HEK293 (cell line): ENCODE measurements at regions not wholly inside any gene's neighbourhood (a gene's known extent, or its start where the extent isn't known, plus 50 kb on each side); places are given as distances from the start of the nearest gene placed in this dataset.

Experiments
- CTCF ChIA-PET: fragments of 350-600 bp; formaldehyde crosslinking; extraction: SDS; loops from one replicate; lab custom pipeline; 2021; ENCODE audit warnings: antibody characterized with exemption; lab: Yijun Ruan, JAX
- POLR2A ChIA-PET: fragments of 300-600 bp; formaldehyde crosslinking; extraction: SDS; loops from one replicate; lab custom pipeline; 2020; ENCODE audit warnings: antibody characterized with exemption, inconsistent platforms; lab: Yijun Ruan, JAX
- H3K27ac ChIP-seq: fragments of 200-500 bp; sonication (Bioruptor generic); 2 replicates; pipeline ENCODE4 v1.5.1; 2014; ENCODE audit warnings: low read depth, low read length, control low read depth, inconsistent platforms; ENCODE audit errors: extremely low read depth
- H3K36me3 ChIP-seq, 2 experiments: fragments of 200-500 bp in 1 of 2; sonication (Bioruptor generic) in 1 of 2; 1 replicate in 1 of 2; 2 replicates in 1 of 2; pipeline ENCODE4 v1.5.1; 2014 to 2017; ENCODE audit warnings: inconsistent platforms in 2 of 2, low read length in 2 of 2; ENCODE audit not compliant: control insufficient read depth in 2 of 2, insufficient read depth in 1 of 2
- H3K4me1 ChIP-seq: fragments of 200-500 bp; sonication (Bioruptor generic); 2 replicates; pipeline ENCODE4 v1.5.1; 2014; ENCODE audit warnings: mild to moderate bottlenecking, low read length, inconsistent platforms; ENCODE audit not compliant: control insufficient read depth, insufficient read depth
- H3K4me3 ChIP-seq: 2 replicates; pipeline ENCODE4 v1.5.1; 2011; ENCODE audit warnings: low read depth, mild to moderate bottlenecking, control low read depth, low read length, moderate library complexity
- H3K9me3 ChIP-seq: fragments of 200-500 bp; sonication (Bioruptor generic); 2 replicates; pipeline ENCODE4 v1.5.1; 2014; ENCODE audit warnings: low read depth, low read length, inconsistent platforms; ENCODE audit not compliant: control insufficient read depth, insufficient read depth
- BCL11A ChIP-seq: fragments of 450-650 bp; formaldehyde crosslinking; IDR thresholded peaks from 2 replicates; pipeline ENCODE4 v1.5.1; 2016; ENCODE audit warnings: low read depth, missing biosample characterization, missing genetic modification characterization
- FEZF1 ChIP-seq: fragments of 450-650 bp; formaldehyde crosslinking; IDR thresholded peaks from 2 replicates; pipeline ENCODE4 v1.5.1; 2016; ENCODE audit warnings: missing biosample characterization, missing genetic modification characterization
- KLF16 ChIP-seq: fragments of 450-650 bp; formaldehyde crosslinking; IDR thresholded peaks from 2 replicates; pipeline ENCODE4 v1.5.1; 2017; ENCODE audit warnings: missing biosample characterization, missing genetic modification characterization
- MYNN ChIP-seq: fragments of 450-650 bp; formaldehyde crosslinking; IDR thresholded peaks from 2 replicates; pipeline ENCODE4 v1.5.1; 2016; ENCODE audit warnings: missing biosample characterization, missing genetic modification characterization, borderline replicate concordance
- REPIN1 ChIP-seq: fragments of 450-650 bp; formaldehyde crosslinking; IDR thresholded peaks from 2 replicates; pipeline ENCODE4 v1.5.1; 2017; ENCODE audit warnings: missing biosample characterization, missing genetic modification characterization, low read depth
- SP2 ChIP-seq: fragments of 450-650 bp; formaldehyde crosslinking; IDR thresholded peaks from 2 replicates; pipeline ENCODE4 v1.5.1; 2016; ENCODE audit warnings: missing biosample characterization, missing genetic modification characterization
- SP3 ChIP-seq: fragments of 450-650 bp; formaldehyde crosslinking; IDR thresholded peaks from 2 replicates; pipeline ENCODE4 v1.5.1; 2016; ENCODE audit warnings: missing biosample characterization, missing genetic modification characterization
- ZNF121 ChIP-seq: fragments of 450-650 bp; formaldehyde crosslinking; IDR thresholded peaks from 2 replicates; pipeline ENCODE4 v1.5.1; 2016; ENCODE audit warnings: missing biosample characterization, missing genetic modification characterization
- ZNF175 ChIP-seq: fragments of 450-650 bp; formaldehyde crosslinking; IDR thresholded peaks from 2 replicates; pipeline ENCODE4 v1.5.1; 2016; ENCODE audit warnings: missing biosample characterization, missing genetic modification characterization
- ZNF274 ChIP-seq, 2 experiments: fragments of 200-500 bp in 1 of 2; fragments of 450-650 bp in 1 of 2; sonication (Bioruptor generic) in 1 of 2; formaldehyde crosslinking in 1 of 2; IDR thresholded peaks; 2 replicates each; pipeline versions ENCODE4 v1.5.1 to v1.6.1; 2014 to 2016; ENCODE audit warnings: borderline replicate concordance in 1 of 2, inconsistent platforms in 1 of 2, low read length in 1 of 2, missing biosample characterization in 1 of 2, missing genetic modification characterization in 1 of 2
- ZNF366 ChIP-seq: fragments of 450-650 bp; formaldehyde crosslinking; conservative IDR thresholded peaks from 2 replicates; pipeline ENCODE4 v1.5.1; 2016; ENCODE audit warnings: missing biosample characterization, missing genetic modification characterization
- ZNF560 ChIP-seq: fragments of 450-650 bp; formaldehyde crosslinking; IDR thresholded peaks from 2 replicates; pipeline ENCODE4 v1.5.1; 2017; ENCODE audit warnings: missing biosample characterization, missing genetic modification characterization, borderline replicate concordance
- ZNF561 ChIP-seq: fragments of 450-650 bp; IDR thresholded peaks from 2 replicates; pipeline ENCODE4 v1.5.1; 2018; ENCODE audit warnings: missing biosample characterization, missing genetic modification characterization, borderline replicate concordance
- ZNF600 ChIP-seq: fragments of 450-650 bp; formaldehyde crosslinking; IDR thresholded peaks from 2 replicates; pipeline ENCODE4 v1.5.1; 2016; ENCODE audit warnings: missing biosample characterization, missing genetic modification characterization
- ZNF785 ChIP-seq: fragments of 450-650 bp; formaldehyde crosslinking; IDR thresholded peaks from 2 replicates; pipeline ENCODE4 v1.5.1; 2016; ENCODE audit warnings: missing biosample characterization, missing genetic modification characterization
- ZSCAN16 ChIP-seq: fragments of 450-650 bp; formaldehyde crosslinking; IDR thresholded peaks from 2 replicates; pipeline ENCODE4 v1.5.1; 2016; ENCODE audit warnings: missing biosample characterization, missing genetic modification characterization
- ZXDB ChIP-seq: fragments of 450-650 bp; formaldehyde crosslinking; IDR thresholded peaks from 2 replicates; pipeline ENCODE4 v1.5.1; 2016; ENCODE audit warnings: missing biosample characterization, missing genetic modification characterization
- TF ChIP-seq, protein P1 (sequence below): IDR thresholded peaks from 2 replicates; pipeline ENCODE4 v1.6.1; 2011; ENCODE audit warnings: mild to moderate bottlenecking, low read depth, low read length, borderline replicate concordance
- TF ChIP-seq, protein P2 (sequence below): fragments of 450-650 bp; formaldehyde crosslinking; IDR thresholded peaks from 2 replicates; pipeline ENCODE4 v1.5.1; 2016; ENCODE audit warnings: missing biosample characterization, missing genetic modification characterization, low read depth
- TF ChIP-seq, protein P3 (sequence below): fragments of 450-650 bp; formaldehyde crosslinking; IDR thresholded peaks from 2 replicates; pipeline ENCODE4 v1.5.1; 2017; ENCODE audit warnings: missing biosample characterization, missing genetic modification characterization
- TF ChIP-seq, protein P4 (sequence below): fragments of 450-650 bp; formaldehyde crosslinking; IDR thresholded peaks from 2 replicates; pipeline ENCODE4 v1.5.1; 2016; ENCODE audit warnings: missing biosample characterization, missing genetic modification characterization
- TF ChIP-seq, protein P5 (sequence below): fragments of 450-650 bp; formaldehyde crosslinking; IDR thresholded peaks from 2 replicates; pipeline ENCODE4 v1.5.1; 2017; ENCODE audit warnings: missing biosample characterization, mild to moderate bottlenecking, missing genetic modification characterization, moderate library complexity

DNA sequence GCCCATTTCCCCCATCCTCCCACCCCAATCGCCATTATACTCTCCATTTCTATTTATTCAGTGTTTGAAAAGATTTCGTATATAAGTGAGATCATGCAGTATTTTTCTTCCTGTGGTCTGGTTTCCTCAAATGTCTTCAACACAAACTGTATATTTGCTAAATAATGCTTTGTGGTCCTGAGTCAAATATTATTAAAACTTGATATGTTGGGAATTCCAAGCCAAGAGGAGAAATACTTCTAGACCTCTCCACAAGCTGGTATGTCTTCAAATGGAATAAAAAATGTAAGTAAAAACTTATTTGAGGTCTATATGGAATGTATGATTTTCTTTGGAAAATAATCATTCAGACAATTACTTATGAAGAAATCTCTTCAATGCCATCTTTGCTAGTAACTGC lies 122.5 kb upstream of the TSC22D2 start (continued):
- TF ChIP-seq, protein P1, sequence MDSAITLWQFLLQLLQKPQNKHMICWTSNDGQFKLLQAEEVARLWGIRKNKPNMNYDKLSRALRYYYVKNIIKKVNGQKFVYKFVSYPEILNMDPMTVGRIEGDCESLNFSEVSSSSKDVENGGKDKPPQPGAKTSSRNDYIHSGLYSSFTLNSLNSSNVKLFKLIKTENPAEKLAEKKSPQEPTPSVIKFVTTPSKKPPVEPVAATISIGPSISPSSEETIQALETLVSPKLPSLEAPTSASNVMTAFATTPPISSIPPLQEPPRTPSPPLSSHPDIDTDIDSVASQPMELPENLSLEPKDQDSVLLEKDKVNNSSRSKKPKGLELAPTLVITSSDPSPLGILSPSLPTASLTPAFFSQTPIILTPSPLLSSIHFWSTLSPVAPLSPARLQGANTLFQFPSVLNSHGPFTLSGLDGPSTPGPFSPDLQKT = no peak
- no peak for TF ChIP-seq SP3 (tag by site-specific recombination)
- no peak for TF ChIP-seq ZNF561
- no peak for TF ChIP-seq REPIN1 (tag by site-specific recombination)
- TF ChIP-seq ZSCAN16 (tag by site-specific recombination) = no peak
- TF ChIP-seq ZNF560 = no peak
- TF ChIP-seq, protein P2, sequence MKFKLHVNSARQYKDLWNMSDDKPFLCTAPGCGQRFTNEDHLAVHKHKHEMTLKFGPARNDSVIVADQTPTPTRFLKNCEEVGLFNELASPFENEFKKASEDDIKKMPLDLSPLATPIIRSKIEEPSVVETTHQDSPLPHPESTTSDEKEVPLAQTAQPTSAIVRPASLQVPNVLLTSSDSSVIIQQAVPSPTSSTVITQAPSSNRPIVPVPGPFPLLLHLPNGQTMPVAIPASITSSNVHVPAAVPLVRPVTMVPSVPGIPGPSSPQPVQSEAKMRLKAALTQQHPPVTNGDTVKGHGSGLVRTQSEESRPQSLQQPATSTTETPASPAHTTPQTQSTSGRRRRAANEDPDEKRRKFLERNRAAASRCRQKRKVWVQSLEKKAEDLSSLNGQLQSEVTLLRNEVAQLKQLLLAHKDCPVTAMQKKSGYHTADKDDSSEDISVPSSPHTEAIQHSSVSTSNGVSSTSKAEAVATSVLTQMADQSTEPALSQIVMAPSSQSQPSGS = no peak

DNA sequence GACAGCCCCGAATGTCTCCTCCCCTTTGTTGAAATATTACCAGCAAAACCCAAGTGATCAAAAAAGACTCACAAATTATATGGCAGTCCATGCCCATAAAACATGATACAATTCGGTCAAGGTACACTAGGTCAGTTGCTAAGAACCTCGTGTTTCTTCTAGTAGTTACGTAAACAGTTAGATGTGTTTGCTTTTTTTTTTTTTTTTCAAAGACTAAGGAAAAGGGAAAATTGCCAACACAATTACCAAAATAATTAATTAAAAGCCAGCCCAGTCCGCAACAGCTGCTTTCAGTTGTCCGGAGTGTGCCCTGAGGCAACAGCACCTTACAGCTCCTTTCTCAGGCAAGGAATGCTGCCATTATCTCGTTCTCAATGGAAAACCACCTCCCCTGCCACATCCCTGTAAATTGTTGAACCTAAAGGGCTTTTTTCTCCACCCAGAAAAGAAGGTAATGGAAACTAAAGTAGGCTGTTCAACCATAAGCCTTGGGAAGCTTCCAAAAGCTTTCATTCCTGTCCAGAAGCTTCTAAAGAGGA lies 129.2 kb upstream of the TSC22D2 start:
- no peak overlapping the region for H3K4me3 ChIP-seq
- ChIA-PET CTCF (interaction anchor here (0.7 to 1.3 kb wide), 2 partner anchors 130 to 508 kb away, joined by 4 to 7 read pairs; no protein-coding TSS in a partner anchor), POLR2A (no interaction called here)
- H3K9me3 ChIP-seq = no peaks in the 10 kb centered on the region
- H3K4me1 ChIP-seq = no peaks in the 10 kb centered on the region
- TF ChIP-seq, protein P3, sequence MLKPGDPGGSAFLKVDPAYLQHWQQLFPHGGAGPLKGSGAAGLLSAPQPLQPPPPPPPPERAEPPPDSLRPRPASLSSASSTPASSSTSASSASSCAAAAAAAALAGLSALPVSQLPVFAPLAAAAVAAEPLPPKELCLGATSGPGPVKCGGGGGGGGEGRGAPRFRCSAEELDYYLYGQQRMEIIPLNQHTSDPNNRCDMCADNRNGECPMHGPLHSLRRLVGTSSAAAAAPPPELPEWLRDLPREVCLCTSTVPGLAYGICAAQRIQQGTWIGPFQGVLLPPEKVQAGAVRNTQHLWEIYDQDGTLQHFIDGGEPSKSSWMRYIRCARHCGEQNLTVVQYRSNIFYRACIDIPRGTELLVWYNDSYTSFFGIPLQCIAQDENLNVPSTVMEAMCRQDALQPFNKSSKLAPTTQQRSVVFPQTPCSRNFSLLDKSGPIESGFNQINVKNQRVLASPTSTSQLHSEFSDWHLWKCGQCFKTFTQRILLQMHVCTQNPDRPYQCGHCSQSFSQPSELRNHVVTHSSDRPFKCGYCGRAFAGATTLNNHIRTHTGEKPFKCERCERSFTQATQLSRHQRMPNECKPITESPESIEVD = 0 out of 2 replicates have a peak, but pooled peaks have one; percentile 22
- no peak for TF ChIP-seq ZNF175
- TF ChIP-seq, protein P4, sequence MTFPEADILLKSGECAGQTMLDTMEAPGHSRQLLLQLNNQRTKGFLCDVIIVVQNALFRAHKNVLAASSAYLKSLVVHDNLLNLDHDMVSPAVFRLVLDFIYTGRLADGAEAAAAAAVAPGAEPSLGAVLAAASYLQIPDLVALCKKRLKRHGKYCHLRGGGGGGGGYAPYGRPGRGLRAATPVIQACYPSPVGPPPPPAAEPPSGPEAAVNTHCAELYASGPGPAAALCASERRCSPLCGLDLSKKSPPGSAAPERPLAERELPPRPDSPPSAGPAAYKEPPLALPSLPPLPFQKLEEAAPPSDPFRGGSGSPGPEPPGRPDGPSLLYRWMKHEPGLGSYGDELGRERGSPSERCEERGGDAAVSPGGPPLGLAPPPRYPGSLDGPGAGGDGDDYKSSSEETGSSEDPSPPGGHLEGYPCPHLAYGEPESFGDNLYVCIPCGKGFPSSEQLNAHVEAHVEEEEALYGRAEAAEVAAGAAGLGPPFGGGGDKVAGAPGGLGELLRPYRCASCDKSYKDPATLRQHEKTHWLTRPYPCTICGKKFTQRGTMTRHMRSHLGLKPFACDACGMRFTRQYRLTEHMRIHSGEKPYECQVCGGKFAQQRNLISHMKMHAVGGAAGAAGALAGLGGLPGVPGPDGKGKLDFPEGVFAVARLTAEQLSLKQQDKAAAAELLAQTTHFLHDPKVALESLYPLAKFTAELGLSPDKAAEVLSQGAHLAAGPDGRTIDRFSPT (tag by site-specific recombination) = no peak
- no peak for TF ChIP-seq MYNN (tag by site-specific recombination)
- no peak for TF ChIP-seq KLF16 (tag by site-specific recombination)
- peak; percentile 64 for TF ChIP-seq FEZF1 (tag by site-specific recombination)
- no peaks in the 10 kb centered on the region for H3K36me3 ChIP-seq
- no peak overlapping the region for H3K27ac ChIP-seq

DNA sequence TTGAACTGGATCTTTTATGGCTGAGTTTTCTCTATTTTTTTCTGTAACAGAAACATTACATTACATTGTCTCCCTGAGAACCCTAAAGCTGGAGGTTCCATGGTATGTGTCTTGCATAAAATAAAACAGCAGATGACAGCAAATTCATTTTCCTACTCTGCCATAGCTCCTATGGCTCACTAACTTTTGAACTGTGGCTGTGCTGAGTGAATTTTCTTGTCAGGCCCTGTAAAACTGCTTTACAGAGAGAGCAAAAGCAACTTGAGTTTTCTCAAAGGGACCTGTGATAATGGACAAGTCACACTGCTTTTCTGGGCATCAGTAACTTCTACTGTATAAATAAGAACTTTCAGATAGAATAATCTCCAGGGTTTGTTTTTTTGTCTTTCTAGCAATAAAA lies 129.9 kb upstream of the TSC22D2 start:
- CTCF ChIA-PET = interaction anchor here (0.9 to 1.9 kb wide), 2 partner anchors 8 to 342 kb away, joined by 3 to 9 read pairs; no protein-coding TSS in a partner anchor
- H3K4me3 ChIP-seq = no peak overlapping the region
- no peaks in the 10 kb centered on the region for H3K4me1 ChIP-seq
- H3K9me3 ChIP-seq = no peaks in the 10 kb centered on the region
- POLR2A ChIA-PET = no interaction called here
- no peaks in the 10 kb centered on the region for H3K36me3 ChIP-seq
- H3K27ac ChIP-seq = no peak overlapping the region
- TF ChIP-seq SP3 (tag by site-specific recombination) = no peak
- TF ChIP-seq ZNF785 = no peak
- no peak for TF ChIP-seq ZNF274 (IDR thresholded peaks at IDR 0.05; ENCODE audit: low read length)
- TF ChIP-seq ZNF274 (tag by site-specific recombination; IDR thresholded peaks at IDR 0.05; ENCODE audit: borderline replicate concordance) = no peak
- TF ChIP-seq SP2 (tag by site-specific recombination) = no peak
- TF ChIP-seq, protein P5, sequence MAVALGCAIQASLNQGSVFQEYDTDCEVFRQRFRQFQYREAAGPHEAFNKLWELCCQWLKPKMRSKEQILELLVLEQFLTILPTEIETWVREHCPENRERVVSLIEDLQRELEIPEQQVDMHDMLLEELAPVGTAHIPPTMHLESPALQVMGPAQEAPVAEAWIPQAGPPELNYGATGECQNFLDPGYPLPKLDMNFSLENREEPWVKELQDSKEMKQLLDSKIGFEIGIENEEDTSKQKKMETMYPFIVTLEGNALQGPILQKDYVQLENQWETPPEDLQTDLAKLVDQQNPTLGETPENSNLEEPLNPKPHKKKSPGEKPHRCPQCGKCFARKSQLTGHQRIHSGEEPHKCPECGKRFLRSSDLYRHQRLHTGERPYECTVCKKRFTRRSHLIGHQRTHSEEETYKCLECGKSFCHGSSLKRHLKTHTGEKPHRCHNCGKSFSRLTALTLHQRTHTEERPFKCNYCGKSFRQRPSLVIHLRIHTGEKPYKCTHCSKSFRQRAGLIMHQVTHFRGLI (tag by site-specific recombination) = no peak
- no peak for TF ChIP-seq MYNN (tag by site-specific recombination)
- no peak for TF ChIP-seq ZNF600 (tag by site-specific recombination)
- no peak for TF ChIP-seq BCL11A
- TF ChIP-seq ZNF121 (tag by site-specific recombination) = no peak
- no peak for TF ChIP-seq ZNF366 (tag by site-specific recombination)
- no peak for TF ChIP-seq ZXDB (tag by site-specific recombination)
